GM12874 (cell line): ENCODE measurements at regions not wholly inside any gene's neighbourhood (a gene's known extent, or its start where the extent isn't known, plus 50 kb on each side); places are given as distances from the start of the nearest gene placed in this dataset.

Experiments used
- TF ChIP-seq, protein P1 (sequence below): IDR thresholded peaks from 2 replicates; pipeline ENCODE4 v1.5.1; 2011; ENCODE audit warnings: low read depth, mild to moderate bottlenecking, control low read depth, low read length, moderate library complexity; ENCODE audit not compliant: insufficient read depth

GRCh38 chr9:74138182-74138581 lies 359.0 kb upstream of the RORB start:
- TF ChIP-seq, protein P1, sequence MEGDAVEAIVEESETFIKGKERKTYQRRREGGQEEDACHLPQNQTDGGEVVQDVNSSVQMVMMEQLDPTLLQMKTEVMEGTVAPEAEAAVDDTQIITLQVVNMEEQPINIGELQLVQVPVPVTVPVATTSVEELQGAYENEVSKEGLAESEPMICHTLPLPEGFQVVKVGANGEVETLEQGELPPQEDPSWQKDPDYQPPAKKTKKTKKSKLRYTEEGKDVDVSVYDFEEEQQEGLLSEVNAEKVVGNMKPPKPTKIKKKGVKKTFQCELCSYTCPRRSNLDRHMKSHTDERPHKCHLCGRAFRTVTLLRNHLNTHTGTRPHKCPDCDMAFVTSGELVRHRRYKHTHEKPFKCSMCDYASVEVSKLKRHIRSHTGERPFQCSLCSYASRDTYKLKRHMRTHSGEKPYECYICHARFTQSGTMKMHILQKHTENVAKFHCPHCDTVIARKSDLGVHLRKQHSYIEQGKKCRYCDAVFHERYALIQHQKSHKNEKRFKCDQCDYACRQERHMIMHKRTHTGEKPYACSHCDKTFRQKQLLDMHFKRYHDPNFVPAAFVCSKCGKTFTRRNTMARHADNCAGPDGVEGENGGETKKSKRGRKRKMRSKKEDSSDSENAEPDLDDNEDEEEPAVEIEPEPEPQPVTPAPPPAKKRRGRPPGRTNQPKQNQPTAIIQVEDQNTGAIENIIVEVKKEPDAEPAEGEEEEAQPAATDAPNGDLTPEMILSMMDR = no peak

GRCh38 chr9:74140141-74140540 lies 357.0 kb upstream of the RORB start:
- TF ChIP-seq, protein P1 = no peak

GRCh38 chr9:74147906-74148305 lies 349.2 kb upstream of the RORB start:
- TF ChIP-seq, protein P1 = no peak

DNA sequence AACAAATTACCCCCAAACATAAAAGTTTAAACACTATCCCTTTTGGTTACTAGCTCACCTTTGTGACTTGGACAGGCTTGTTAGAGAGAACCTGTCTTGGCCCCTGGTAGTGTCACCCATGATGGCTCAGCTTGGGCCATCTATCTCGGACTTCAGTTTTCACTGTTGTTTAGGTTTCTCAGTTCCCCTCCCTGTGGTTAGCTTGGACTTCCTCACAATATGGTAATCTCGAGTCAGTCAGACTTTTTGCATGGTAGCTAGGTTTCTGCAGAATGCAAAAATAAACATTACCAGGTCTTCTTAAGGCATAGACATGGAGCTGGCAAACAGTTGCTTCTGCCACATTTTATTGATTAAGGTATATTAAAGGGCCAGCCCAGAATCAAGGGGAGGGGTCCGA lies 324.3 kb upstream of the RORB start:
- TF ChIP-seq, protein P1 = no peak

GRCh38 chr9:74173284-74173683 lies 323.9 kb upstream of the RORB start:
- TF ChIP-seq, protein P1 = no peak

DNA sequence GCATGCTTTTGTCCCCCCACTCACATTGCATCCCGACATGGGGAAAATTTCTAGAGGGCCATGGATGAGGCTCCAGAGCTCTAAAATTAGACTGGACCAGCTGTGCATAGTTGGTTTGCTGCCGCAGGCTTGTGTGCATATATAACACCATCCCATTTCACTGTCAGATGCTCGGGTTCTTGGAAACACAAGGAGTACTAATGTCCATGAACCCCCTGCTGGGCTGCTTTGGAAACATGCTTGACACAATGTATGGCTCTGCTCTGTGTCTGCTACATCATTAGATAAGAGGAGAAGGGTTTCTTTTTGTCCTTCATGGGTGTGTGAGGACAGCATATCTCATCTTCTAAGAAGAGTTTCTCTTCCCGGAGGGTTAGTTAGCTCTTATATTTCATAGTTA lies 292.1 kb upstream of the RORB start:
- TF ChIP-seq, protein P1 = no peak

GRCh38 chr9:74218385-74219063 lies 278.6 kb upstream of the RORB start:
- TF ChIP-seq, protein P1 = no peak
